DMS53 treated with DMSO at 0.1 percent for 48 hours (cell line): ENCODE measurements at regions not wholly inside any gene's neighbourhood (a gene's known extent, or its start where the extent isn't known, plus 50 kb on each side); places are given as distances from the start of the nearest gene placed in this dataset.
A peak's percentile ranks its signal among the peaks of the same experiment; 100 is the strongest.

Experiments used
- DNase-seq: peaks from one replicate; lab custom pipeline; 2025; ENCODE audit not compliant: unreplicated experiment; lab: John Stamatoyannopoulos, UW

DNA sequence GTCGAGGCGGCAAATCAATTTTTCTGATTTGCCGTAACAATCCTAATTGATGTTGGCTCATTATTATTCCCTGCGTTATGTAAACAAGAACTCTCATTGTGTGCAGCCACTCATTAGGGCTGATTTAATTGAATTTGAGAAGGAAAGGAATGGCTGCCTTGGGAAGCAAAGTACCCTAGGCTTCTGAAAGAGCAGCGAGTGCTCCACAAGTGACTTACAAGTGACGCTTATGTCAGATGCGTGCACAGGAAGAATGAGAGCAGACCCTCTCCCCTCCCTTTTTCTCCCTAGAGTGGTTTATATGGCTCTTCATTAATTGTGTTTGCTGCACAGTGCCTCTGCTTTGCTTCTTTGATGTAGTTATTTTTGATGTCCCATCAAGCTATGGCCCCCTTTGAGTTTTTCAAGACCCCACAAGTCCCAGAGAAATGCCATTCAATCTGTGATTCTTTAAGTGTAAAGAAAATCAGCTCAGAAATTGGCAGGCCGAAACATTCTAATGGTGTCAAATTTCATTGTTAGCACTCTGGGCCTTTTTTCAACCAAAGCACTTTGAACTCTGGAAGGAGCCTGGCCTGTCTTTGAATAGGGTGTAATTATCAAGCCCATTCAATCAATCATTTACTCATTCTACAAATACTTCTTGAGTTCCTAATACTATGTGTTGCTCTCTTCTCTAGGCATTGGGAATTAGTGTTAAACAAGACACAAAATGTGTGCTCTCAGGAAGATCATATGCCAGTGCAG is 86.8 kb upstream of the VAV3 start:
- DNase-seq = peak; percentile 65

DNA sequence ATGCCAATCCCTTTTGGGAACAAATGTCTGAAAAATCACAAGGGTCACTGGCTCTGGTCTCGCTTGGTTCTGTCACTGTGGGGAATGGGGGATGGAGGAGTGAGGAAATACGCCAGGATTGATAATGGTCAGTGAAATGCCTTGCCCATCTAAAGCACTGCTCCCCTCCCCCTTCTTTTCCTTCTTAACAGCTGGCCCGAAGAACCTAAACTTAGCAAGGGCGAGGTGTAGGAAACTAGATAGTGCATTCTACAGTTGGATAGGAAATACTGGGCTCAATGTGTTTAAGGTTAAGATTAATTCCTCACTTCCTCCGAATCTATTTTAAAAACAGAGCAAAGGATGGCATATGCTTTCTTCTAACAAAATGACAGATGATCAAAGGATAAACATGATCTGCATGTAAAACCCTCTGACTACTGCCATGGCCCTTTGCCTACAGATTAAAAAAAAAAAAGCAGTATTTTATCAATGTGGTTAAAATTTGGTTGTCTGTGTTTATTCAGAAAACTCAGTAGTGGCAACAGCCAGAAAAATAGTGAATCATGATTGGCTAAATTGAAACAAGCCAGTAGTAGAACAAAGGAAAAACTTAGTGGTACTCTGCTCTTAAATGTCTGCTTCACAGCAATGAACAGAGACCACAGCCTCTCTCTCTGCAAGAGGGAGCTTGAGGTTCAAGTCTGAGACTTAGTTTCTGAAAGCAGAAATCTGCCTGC is 86.1 kb upstream of the VAV3 start:
- DNase-seq = no peak

DNA sequence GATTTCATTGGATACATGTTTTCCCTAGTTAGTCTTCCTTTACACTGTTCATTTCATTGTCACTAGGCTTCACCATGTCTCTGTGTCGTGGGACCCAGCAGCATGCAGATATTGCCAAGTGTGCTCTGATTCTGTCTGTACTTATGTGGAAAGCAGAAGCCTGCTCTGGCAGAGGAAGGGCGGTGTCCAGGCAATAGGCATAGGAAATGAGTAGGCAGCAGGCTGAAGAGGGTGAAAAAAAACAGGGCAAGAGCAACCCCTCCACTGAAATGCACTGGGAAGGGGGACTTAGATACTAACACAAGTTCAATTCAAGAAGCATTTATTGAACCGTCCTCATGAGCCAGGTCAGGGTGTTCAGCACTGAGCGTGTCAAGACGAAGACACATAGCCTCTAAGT is 85.2 kb upstream of the VAV3 start:
- DNase-seq = no peak

DNA sequence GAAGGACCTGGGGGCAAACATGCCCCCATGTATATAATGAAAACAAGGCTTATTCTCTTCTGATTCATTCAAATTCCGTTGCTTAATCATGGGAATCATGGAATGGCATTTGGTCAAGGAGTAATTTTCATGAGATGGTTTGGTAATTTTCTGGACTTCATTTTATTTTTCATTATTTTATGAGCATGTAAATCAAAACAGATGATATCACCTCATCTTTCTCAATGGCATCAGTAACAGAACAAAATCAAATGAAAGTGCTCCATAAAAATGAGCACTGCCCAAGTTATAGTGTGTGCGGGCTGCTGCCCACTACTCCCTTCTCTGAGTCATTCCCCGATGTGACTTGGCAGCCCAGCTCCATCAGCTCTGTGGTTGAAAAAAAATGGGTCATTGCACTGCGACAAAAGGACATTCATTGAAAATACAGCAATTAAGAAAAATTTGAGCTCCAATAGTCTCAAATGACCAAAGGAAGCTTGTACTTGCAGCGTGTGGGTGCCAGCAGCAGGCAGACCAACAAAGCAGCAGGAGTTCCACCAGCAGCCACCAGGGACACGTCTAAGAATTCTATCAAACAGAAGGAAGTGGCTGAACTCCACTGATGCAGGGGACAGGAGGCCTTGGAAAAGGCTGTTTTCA is 84.3 kb upstream of the VAV3 start:
- peak; percentile 4 for DNase-seq

DNA sequence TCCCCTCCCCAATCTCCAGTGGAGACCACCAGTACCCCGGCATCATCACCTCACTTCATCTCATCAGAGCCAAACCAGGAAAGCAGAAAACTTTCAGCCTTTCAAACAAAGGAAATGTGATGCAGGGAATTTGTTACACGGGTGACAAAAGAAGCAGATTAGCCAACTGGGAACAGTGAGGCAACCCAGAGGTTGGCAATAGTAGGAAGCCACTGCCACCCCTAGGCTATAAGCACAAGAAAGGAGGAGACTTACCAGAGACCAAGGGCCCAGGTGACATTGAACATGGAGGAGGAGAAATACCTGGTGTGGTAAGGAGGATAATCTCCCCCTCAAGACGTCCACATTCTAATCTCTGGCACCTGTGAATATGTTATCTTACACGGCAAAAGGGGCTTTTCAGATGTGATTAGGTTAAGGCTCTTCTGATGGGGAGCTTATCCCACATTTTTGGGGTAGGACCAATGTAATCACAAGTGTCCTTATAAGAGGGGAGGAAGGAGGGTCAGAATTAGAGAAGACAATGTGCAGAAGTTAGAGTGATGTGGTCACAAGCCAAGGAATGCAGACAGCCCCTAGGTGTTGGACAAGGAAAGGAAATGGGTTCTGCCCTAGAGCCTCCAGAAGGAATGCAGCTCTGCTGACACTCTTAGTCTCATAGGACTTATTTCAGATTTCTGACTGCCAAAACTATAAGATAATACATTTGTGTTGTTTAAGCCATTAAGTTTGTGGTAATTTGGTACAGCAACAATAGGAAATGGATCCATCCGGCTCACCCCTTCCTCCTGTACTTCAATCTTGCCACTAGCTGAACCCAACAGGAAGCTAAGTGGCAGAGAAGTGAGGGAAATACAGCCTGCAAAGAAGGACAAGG is 83.6 kb upstream of the VAV3 start:
- DNase-seq = no peak

DNA sequence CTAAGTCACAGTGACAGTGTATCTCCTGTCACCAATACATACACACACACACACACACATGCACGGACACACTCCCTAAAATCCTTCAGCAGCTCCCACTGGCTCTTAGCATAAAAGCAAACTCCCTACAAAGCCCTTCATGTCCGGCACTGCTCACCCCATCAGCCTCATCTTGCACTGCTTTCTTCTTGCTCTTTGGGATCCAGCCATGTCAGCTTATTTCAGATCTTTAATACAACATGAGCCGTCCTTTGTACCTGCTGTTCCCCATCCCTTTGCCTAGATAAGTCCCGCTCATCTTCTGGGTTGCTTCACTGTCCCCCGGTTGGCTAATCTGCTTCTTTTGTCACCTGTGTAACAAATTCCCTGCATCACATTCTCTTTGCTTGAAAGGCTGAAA is 82.1 kb upstream of the VAV3 start:
- DNase-seq = no peak

DNA sequence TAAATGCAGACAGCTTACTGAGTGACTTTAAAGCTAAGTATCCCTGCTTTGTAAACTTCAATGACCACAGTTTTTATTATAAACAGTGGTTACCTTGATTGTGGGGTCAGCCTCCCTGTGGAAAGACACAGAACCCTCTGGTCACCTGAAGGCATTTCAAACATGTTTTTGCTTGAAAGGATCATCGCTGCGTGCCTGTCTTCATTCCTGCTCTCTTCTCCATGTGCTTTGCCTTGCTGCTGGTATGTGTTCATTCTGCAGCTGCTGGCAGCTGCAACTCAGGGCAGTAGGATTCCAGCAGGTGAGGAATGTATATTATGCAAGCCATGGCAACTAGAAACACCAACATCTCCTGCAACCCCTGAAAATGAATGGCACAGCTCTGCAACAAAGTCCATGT is 81.0 kb upstream of the VAV3 start:
- no peak for DNase-seq

DNA sequence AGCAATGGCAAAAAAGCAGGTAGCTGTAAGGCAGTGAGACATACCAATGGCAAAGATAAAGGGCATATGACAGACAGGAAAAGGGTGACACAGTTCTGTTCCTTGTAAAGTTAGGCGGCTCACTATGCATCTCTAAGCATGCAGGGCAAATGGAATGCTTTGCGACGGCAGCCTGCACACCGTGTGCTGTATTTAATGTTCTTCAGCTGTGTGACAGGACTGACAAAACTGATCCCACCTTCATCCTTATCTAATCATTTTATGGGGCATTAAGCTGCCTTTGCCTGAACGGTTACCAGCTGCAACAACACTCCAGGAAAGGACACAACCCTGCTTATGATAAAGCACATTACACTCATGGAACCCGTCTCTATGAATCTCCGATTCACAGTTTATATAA is 80.5 kb upstream of the VAV3 start:
- no peak for DNase-seq

DNA sequence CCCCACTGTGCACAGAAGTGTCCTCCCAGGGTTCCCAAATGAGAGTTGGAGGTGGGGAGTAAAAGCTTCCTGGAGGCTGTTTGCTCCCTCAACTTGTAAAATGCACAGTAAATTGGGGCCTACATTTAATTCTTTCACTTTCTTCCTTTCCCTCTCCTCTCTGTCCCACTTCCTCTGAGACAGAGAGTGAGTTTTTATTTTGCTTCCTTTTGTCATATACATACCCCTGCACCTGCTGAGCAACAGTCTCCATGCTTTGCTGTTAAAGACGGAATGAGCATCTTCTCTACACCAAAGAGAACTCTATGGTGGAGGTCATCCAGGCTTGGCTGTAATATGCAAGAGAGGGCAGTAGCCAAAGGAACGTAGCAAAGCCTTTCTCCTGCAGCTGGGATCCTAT is 79.3 kb upstream of the VAV3 start:
- no peak for DNase-seq

DNA sequence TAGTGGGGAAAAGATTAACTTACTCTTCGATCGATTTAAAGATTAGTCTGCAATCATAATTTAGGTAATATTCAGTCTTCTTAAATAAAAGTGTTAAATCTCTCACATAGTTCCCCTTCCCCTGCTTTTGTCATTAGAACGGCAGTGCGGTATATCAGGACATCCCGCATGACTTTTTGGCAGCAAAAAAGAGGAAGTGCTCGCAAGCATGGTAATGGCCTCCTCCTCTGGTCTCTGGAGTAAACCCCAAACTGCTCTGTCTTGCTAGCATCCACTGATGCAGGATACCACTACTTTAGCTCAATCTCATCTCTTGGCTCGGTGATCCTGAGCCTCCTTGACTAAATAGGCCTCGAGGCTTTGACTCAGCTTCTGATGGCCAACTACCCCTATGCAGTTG is 78.7 kb upstream of the VAV3 start:
- no peak for DNase-seq

DNA sequence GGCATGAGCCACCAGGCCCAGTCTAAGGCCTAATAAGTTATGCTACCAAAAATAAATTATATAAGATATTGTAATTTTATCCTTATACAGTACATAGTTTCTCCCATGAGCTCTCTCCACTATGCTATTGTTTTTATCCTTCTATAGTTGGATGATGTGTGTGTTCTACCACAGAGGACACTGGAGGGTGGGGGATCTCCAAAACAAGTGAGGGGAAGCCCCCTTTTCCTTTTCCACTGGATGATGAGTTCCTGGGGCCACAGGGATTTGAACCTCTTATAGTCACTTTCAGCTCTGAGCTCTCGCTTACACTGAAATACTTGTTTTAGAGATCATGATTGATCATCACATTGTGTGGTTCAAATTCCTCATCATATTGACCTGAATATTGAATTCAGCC is 77.6 kb upstream of the VAV3 start:
- DNase-seq = no peak

DNA sequence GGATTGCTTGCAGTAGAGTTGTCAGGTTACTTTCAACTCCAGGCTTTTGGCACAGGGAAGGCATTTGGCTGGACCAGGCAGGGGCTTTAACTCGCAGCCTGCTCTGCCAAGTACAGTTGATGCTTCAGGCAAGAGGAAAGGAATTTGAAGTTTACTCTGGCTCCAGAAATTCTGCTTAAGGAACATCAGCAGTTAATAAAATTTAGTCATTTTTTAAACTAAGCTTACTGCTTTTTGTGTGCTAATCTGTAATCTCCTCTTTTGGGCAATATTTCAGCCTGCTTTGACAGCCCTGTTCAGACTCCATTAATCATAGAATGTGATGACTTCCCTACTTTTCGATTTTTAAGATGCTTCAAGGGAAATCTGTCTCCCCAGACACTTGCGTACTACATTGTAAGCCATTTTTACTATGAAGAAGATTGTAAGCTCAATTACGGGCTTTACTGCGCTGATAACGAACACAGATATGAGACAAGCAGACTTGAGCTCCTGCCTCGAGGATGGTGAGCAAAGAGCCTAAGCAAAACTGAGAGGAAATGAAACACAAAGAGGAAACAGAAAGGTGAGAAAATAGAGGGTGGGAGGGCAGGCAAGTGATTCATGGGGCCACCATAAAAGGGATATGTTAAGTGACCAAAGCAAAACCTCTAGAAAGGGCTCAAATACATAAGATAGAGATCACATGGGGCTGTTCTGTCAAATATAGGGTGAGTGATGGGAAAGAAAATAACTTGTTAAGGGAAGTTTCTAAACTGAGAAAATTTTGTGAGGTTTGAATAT is 76.6 kb upstream of the VAV3 start:
- DNase-seq = no peak

DNA sequence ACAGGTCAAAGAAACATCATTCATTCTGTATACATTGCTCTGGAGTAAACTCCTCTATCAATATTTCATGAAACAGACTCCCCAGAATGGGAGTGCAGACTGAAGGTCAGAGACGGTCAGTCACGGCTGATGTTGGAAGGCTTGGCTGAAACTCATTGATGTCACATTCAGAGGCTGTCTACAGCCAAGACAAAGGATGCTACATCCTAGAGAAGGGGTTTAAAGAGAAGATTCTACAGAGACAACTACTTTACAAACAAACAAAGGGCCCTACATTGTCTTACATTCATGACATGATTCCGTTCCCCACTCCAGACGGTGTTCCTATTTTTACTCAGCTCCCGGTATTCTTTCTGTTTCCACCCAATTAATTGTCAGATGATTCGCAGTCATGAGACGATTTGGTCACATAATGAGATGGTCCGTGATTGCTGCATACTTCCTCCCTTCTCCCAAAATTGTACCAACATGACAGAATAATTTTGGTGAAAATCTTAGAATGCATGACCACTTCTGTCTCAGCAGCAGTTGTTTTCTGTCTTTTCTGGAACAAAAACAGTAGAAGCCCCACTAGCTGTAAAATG is 73.8 kb upstream of the VAV3 start:
- DNase-seq = no peak

DNA sequence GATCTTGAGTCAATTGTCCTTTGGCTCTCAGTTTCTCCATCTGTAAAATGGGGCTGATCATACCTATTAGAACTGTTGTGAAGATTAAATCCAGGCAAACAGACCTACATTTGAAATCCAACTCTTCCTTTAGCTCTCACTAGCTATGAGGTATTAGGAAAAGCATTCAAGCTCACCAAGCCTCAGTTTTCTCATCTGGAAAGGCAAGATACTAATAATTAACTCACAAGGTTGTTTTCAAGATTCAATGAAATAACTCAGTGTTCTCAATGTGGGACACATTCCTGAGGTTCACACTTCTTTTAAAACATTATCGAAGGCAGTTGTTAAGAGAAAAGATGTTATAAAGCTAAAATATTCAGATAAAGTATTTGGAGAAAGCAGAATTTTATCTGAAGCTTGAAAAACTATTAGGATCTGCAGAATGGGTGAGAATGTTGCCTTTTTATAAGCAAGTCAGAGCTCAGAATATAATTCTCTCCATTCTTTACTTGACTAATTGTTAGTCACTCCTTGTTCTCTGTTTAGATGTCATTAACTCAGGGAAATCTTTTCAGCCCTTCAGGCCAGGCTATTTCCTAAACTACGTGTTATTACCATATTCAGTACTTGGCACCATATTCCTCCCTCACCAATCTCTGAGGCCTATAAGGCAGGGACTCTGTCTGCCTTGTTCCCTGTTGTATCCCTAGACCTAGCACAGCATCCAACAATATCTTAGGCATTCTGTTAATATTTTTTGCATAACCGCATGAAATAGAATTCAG is 72.0 kb upstream of the VAV3 start:
- DNase-seq = no peak

DNA sequence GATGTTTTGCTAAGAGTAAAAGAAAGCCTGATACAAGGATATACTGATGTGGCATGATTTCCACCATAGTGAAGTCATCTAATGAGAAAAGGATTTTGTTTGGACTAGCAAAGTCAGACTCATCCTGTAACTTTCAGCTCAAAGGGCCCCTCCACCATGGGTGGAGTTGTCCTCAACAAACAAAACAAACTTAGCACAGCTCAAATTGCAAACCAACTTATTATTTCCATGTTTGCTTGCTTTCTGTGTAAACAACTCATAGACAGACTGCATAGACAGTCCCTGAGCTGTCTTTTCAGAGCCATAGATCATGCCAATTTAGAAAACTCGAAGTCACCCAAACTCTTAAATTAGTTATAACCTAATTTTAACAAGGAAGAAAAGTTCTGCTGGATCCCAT is 69.4 kb upstream of the VAV3 start:
- peak; percentile 44 for DNase-seq

DNA sequence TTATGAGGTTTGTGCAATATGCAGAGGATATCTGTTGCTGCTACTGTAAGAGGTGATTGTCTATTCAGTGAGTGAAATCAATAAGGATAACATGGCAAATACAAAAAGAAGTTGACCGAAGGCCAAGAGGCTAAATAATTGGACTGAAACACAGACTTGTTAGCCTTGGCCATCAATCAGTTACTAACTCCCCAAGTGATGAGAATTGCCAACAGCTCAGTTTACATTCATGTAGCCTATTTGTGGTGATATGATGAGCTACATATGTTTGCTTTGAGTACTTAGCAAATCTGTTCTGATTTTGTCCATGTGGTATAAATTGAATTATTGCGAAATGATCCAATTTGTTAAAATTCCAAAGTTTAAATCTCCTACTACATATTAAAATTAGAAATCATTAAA is 68.6 kb upstream of the VAV3 start:
- no peak for DNase-seq

DNA sequence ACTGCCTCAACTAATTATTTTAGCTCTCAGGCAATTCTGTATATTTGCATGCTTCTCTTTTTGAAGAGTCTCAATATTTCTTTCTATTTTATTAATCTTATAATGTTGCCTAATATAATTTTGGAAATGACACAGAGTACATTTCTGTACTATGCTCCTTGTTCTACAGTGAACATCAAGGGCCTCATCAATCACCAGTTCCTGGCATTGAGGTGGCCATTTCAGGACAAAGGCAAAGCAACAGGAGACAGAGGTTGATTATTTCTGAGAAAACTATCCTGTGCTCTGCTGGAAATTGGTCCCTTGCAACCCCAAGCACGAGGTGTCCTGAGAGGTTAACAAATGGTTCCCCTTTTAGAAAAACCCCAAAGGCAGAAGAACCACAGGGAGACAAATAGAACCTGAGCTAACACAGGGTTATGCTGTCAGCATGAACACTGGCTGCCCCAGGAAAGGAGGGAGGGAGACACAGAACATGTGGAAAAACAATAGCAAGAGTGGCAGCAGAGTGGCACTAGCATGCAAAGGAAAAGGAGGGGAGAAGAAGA is 63.9 kb upstream of the VAV3 start:
- no peak for DNase-seq

DNA sequence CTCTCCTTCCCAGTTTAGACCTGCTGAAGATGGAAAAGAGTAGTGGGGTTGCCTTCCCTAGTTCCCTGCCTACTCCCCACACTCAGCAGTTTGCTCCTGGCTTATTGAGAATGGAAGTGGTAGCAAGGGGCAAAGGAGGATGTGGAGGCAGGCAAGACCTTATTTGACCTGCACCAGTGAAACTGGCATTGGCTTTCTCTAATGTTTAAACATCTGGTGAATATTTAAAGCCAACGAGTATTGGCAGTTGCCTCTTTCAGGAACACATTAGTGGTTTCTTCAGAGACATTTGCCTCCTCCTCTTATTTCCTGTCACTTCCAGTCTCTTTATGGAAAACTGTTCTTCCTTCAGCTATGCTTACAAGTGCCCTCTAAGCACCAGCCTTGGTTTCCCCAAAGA is 62.4 kb upstream of the VAV3 start:
- DNase-seq = no peak

DNA sequence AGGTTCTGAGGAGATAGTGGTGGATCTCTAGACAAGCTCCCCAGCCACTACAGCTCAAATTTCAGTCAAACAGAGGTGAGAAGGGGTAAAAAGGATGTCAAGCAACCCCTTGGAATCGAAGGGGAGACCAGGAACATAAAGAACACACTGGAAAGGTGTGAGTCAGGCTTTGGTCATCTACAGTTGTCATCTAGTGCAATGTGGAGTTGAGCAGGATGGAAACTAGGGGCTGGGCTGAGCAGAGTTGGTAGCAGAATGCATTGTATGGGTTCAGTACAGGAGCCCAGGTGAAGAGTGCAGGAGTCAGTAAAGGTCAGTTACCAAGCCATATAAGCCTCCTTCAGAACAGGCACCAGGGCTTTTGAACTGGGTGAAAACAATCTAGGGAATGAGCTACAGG is 52.7 kb upstream of the VAV3 start:
- no peak for DNase-seq
